ENCODE measurements at regions not wholly inside any gene's neighbourhood (a gene's known extent, or its start where the extent isn't known, plus 50 kb on each side); places are given as distances from the start of the nearest gene placed in this dataset.

DNA sequence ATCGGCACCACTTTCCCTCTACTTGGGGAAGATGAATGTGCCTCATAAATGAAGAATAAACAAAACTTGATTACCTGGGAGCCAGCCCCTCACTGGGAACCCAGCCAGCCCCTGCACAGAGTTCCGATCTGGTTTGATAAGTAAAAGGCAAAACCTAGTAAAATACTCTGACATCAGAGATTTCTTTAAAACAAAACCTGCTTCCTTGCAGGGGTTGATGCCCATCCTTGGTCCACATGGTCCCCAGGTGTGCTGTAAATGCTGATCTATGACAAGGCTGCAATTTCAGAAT, 218.8 kb upstream of the APCDD1 start:
- no peak overlapping the region for H3K27ac Mint-ChIP-seq
- peaks cover 8% of the 10 kb centered on the region for H3K27me3 Mint-ChIP-seq
- H3K36me3 Mint-ChIP-seq (ENCODE audit: low read depth): no peaks in the 10 kb centered on the region
- no peaks in the 10 kb centered on the region for H3K4me1 Mint-ChIP-seq
- no peak for ATAC-seq (replicated peaks)
- H3K4me3 Mint-ChIP-seq: no peak overlapping the region
- peaks cover 6% of the 10 kb centered on the region for H3K9me3 Mint-ChIP-seq

DNA sequence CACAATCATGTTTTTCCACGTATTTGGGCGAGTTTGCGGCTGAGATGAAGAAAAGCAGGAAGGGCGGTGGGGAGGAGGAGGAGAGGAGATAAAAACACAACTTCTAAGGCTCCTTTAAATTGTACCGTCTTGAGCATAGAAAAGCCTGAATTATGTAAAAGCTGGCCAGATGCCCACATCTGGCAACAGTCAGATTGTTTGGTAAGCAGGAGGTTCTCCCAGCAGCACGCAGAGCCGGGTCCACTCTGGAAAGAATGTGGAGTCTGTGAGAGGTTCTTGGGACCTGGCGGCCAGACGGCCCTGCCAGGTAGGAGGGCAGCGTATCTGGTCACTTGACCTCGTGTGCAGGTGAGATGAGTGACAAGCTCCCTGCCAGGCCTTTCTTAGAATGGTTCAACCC, 215.3 kb upstream of the APCDD1 start:
- no peaks in the 10 kb centered on the region for H3K9me3 Mint-ChIP-seq
- H3K36me3 Mint-ChIP-seq (ENCODE audit: low read depth): no peaks in the 10 kb centered on the region
- ATAC-seq (replicated peaks): no peak
- no peak overlapping the region for H3K27ac Mint-ChIP-seq
- H3K27me3 Mint-ChIP-seq: no peaks in the 10 kb centered on the region
- no peak overlapping the region for H3K4me3 Mint-ChIP-seq
- H3K4me1 Mint-ChIP-seq: no peaks in the 10 kb centered on the region

DNA sequence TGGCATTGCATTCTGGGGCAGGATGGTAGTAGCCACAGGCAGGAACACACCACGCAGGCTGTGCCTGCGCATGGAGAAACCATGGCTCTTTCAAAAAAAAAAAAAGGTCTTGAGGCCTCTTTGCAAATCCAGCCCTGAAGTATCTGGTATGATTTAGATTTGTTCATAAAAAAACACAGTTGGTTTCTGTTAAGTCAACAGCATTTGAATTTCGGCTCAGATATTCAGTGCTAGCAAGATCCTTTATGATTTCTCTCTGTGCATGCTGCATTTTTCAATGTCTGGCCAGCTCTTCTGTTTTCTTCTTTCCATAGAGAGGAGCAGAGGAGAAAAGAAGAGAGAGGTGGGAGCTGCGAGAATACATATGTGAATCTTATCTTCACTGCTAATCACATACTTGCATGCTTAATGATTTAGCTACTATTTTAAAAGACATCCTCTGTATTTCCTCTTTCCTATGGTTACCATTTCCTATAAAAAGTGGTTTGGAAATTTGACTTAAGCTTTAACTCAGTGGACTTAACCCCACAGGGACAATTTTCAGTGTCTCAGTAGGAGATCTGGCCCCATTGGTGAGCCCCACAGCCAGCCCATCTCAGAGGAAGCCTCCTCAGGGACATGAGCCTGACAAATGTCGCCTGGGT, 214.3 kb upstream of the APCDD1 start:
- no peak for ATAC-seq (replicated peaks)
- Mint-ChIP-seq H3K4me3 (no peak overlapping the region), H3K27ac (no peak overlapping the region), H3K36me3 (ENCODE audit: low read depth) (no peaks in the 10 kb centered on the region), H3K9me3 (no peaks in the 10 kb centered on the region), H3K4me1 (no peaks in the 10 kb centered on the region), H3K27me3 (no peaks in the 10 kb centered on the region)

DNA sequence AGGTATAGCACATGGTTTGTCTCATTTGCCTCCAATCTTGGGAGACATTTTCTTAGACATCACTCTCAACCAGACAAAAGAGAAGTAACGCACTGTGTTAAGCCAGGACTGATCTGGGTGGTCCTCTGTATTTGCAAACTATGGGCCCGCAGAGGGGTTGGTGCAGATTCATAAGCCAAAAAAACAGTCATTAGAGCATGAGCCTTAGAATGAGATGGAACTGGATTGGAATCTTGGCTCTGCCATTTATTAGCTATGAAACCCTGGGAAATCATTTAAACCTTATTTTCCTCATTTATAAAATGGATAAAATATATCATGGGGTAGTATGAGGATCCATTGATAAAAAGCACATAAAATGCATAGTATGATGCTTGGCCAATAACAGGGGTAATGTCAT, 213.5 kb upstream of the APCDD1 start:
- Mint-ChIP-seq H3K27me3 (no peaks in the 10 kb centered on the region), H3K36me3 (ENCODE audit: low read depth) (no peaks in the 10 kb centered on the region), H3K4me1 (no peaks in the 10 kb centered on the region), H3K9me3 (no peaks in the 10 kb centered on the region), H3K27ac (no peak overlapping the region), H3K4me3 (no peak overlapping the region)
- no peak for ATAC-seq (replicated peaks)

DNA sequence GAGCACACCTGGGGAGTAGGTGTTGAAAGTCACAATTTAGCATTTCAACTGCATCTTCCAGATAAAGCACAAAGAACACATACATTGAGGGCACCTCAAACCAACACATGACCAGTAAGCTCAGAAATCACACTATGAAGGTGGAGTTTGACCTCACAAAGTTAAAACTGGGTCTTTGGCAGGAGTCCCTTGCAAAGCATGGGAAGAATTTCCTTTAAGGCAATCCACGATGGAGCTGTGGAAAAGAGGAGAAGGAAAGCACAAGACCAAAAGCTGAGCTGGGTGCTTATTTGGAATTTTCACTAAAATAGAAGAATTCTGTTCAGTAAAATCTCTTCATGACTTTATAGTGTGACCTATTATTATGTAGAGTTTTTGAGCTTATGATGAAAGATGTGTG, 212.9 kb upstream of the APCDD1 start:
- H3K27me3 Mint-ChIP-seq: no peaks in the 10 kb centered on the region
- H3K36me3 Mint-ChIP-seq (ENCODE audit: low read depth): no peaks in the 10 kb centered on the region
- no peaks in the 10 kb centered on the region for H3K9me3 Mint-ChIP-seq
- H3K27ac Mint-ChIP-seq: no peak overlapping the region
- H3K4me3 Mint-ChIP-seq: no peak overlapping the region
- ATAC-seq (replicated peaks): no peak
- no peaks in the 10 kb centered on the region for H3K4me1 Mint-ChIP-seq

DNA sequence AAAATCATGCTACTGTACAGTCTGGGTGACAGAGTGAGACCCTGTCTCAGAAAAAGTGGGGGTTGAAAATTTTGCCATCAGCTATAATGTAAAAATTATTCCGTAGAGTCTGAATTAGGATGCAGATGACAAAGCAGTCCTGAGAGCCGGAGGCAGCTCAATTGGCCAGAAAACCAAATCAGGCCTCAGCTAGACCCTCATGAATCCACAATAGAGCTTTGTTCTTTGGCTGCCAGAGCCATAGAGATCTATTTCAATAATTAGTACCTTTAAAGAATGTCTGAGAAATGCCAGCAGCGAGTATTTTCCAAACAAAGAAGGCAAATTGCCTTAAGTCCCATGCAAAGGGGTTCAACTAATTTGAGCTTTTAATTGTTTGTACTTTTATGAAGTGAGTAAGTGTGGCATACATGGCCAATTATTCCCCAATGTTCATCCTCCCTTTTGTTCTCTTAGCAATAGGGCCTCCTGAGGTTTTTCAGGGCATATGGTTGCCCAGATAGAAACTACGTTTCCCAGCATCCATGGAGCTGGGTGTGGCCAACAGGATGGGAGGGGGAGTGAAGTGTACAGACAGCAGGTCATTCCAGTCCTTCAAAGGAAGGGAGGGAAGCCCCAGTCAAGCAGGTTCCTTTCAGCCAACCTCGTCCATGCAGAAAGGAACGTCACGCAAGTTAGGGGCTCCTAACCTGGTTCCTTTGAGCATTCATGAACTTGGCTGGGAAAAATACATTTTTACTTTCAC, 211.3 kb upstream of the APCDD1 start:
- Mint-ChIP-seq H3K36me3 (ENCODE audit: low read depth) (no peaks in the 10 kb centered on the region), H3K27me3 (peaks cover 4% of the 10 kb centered on the region)

DNA sequence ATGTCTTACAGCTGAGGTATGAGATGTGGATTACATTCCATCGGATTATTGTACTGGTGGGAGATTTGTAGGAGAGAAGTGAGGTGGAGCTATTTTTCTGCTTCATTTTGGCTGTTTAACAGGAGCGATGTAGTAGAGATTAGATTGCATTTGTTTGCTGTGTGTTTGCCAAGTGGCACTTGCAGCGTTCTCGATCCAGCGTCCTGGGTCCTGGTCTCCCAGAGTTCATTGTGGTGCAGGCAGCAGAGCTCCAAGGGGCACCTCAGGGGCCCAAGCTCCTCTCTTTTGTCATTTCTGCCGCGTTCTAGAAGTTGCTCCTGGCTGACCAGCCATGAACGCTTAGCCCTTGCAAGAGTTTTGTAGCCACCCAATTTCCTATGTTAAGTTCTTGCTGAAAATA, 210.1 kb upstream of the APCDD1 start:
- Mint-ChIP-seq H3K9me3 (no peaks in the 10 kb centered on the region), H3K27me3 (peaks cover 4% of the 10 kb centered on the region), H3K36me3 (ENCODE audit: low read depth) (no peaks in the 10 kb centered on the region), H3K27ac (no peak overlapping the region), H3K4me1 (no peaks in the 10 kb centered on the region), H3K4me3 (no peak overlapping the region)
- no peak for ATAC-seq (replicated peaks)

More for the DNA sequence above, 211.3 kb upstream of the APCDD1 start:
- Mint-ChIP-seq H3K9me3 (no peaks in the 10 kb centered on the region), H3K4me1 (no peaks in the 10 kb centered on the region), H3K27ac (no peak overlapping the region), H3K4me3 (no peak overlapping the region)
- ATAC-seq (replicated peaks): no peak

DNA sequence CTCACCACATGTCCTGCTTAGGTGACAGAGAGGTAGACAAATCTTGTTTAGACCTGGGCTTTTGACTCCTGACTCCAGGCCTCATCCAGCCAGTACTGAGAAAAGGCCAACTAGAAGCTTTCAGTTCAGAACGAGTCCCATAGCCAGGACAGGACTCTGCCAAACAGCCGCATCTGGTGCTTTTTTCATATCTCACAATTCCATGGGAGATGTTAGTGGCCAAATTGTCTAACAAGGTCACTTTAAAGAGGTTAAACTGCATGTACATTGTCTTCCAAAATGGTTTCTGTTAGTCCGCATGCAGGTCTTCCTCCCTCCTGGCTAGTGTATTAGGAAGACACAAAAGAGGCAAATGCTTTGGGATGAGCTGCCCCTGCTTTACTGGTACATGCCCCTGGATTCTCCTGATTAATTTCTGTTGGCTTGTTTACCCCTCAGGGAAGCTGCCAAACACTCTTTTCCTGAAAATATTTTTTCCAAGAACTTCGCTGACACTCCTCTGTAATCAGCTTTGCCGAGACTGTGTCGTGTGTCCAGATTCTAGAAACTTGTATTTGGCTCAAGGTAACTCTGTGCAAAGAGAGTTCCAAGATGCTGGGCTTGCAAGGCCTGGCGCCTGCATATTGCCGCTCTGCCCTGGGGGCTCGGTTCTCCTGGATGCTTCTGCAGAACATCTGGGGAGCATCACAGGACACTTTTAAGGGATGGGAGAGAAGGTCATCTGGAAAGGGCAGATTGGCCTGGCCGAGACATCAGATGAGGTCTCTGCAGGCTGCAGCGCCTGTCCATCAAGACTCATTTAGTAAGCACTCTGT, 209.2 kb upstream of the APCDD1 start:
- peaks cover 6% of the 10 kb centered on the region for H3K27me3 Mint-ChIP-seq
- no peaks in the 10 kb centered on the region for H3K4me1 Mint-ChIP-seq
- no peaks in the 10 kb centered on the region for H3K9me3 Mint-ChIP-seq
- no peak overlapping the region for H3K4me3 Mint-ChIP-seq
- no peak for ATAC-seq (replicated peaks)
- H3K27ac Mint-ChIP-seq: no peak overlapping the region
- H3K36me3 Mint-ChIP-seq (ENCODE audit: low read depth): no peaks in the 10 kb centered on the region

DNA sequence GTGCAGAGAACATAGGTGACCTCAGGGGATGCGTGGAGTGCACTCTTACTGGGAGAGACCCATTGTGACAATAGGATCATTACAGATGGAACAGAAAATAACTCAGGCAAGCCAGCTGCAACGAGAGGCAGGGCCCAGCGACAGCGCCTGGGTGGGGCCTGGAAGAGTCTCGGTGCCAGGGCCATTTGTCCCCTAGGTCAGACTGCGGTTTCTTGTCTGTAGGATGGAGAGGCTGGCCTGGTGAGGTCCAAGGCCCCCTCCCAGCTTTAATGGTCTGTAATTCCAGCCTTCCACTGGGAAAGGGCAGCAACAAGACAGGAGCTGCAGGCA, 208.6 kb upstream of the APCDD1 start:
- Mint-ChIP-seq H3K4me1 (no peaks in the 10 kb centered on the region), H3K4me3 (no peak overlapping the region), H3K9me3 (no peaks in the 10 kb centered on the region), H3K27me3 (peaks cover 8% of the 10 kb centered on the region), H3K36me3 (ENCODE audit: low read depth) (no peaks in the 10 kb centered on the region), H3K27ac (no peak overlapping the region)
- no peak for ATAC-seq (replicated peaks)

DNA sequence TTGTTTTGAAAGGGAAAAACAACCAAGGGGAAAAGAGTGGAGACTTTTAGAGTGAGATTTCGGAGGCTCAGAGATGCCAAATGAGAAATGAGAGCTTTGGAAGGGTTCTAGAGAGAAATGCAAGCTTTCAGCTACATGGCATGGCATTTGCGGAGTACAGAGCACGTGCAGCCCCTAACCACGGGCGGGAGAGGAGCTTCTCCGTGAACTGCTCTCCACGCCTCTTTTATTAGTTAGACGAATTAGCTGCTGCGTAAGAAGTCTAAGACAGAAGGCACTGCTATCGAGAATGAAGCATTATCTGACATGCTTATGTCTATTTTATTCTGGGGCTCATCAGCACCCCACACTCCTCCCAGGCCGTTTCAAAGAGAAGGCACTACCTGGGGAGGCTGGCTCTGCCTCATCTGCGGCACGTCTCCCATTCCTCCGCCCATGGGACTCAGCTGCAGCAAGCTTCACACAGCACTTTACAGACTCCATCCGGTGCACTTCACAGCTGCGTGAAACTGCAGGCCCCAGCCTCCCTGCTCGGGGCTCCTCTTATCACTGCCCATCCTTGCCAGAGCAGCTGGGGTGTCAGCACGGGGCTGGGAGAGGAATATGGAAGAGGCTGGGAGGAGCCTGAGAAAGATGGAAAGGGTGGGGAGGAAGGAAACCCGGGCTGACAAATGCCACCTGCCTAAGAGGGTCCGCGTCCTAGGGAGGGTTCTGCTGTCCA, 207.3 kb upstream of the APCDD1 start:
- Mint-ChIP-seq H3K4me1 (no peaks in the 10 kb centered on the region), H3K27ac (no peak overlapping the region), H3K27me3 (peaks cover 8% of the 10 kb centered on the region), H3K9me3 (no peaks in the 10 kb centered on the region), H3K36me3 (ENCODE audit: low read depth) (no peaks in the 10 kb centered on the region), H3K4me3 (no peak overlapping the region)
- no peak for ATAC-seq (replicated peaks)

DNA sequence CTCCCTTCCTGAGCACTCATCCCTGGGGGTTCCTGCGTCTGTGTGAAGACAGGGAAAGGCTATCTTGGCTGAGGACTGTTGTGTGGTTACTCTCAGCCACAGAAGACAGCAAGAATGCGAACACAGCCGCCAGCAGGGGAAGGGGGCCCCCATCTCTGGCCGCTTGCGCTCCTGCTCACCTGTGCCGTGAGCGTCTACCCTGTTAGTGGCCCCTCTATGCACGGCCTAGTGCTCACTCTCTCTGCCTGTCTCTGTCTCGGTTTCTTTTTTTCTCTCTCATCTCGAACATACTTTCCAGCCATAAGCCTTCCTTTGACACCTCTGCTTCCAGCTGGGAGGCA, 206.7 kb upstream of the APCDD1 start:
- H3K9me3 Mint-ChIP-seq: no peaks in the 10 kb centered on the region
- no peak for ATAC-seq (replicated peaks)
- no peaks in the 10 kb centered on the region for H3K4me1 Mint-ChIP-seq
- H3K4me3 Mint-ChIP-seq: no peak overlapping the region
- H3K27me3 Mint-ChIP-seq: peaks cover 8% of the 10 kb centered on the region
- no peak overlapping the region for H3K27ac Mint-ChIP-seq
- H3K36me3 Mint-ChIP-seq (ENCODE audit: low read depth): no peaks in the 10 kb centered on the region

DNA sequence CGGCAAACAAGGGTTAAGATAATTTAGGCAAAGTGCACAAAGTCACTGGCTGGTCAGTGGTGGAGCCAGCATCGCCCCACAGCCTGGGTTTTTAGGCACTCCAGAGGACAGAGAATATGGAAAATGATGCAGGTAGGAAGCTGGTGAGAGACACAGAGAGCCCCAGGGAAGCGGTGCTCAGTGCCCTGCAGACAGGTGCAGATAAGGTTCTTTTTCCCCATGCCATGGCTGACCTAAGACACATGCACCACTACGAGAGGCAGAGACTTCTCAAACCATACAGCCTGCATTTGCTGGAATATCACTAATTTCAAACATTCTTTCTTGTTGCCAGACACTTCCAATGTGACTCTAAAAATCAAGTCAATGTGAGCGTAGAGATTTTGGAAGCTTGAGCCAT, 205.7 kb upstream of the APCDD1 start:
- H3K9me3 Mint-ChIP-seq: no peaks in the 10 kb centered on the region
- no peak for ATAC-seq (replicated peaks)
- no peaks in the 10 kb centered on the region for H3K4me1 Mint-ChIP-seq
- no peak overlapping the region for H3K4me3 Mint-ChIP-seq
- H3K27me3 Mint-ChIP-seq: peaks cover 8% of the 10 kb centered on the region
- H3K27ac Mint-ChIP-seq: no peak overlapping the region
- H3K36me3 Mint-ChIP-seq (ENCODE audit: low read depth): no peaks in the 10 kb centered on the region

DNA sequence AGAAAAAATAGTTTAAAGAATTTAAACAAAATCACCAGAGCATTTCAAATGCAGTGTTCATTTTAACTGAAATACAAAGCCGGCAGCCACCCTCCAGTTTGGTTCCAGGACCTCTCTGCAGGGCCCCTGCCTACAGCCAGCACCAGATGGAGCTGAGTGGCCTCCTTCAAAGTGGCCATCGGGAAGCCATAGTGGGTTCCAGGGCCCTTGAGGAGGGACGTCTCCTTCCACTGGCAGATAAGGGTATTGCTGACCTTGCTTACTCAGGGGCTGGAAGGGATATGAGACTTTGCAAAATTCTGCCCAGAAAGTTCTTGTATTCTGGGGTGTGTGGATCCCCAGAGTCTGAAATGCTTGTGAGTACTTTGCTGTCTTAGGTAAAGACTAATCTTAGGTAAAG, 205.2 kb upstream of the APCDD1 start:
- H3K36me3 Mint-ChIP-seq (ENCODE audit: low read depth): no peaks in the 10 kb centered on the region
- ATAC-seq (replicated peaks): no peak
- no peak overlapping the region for H3K27ac Mint-ChIP-seq
- peaks cover 8% of the 10 kb centered on the region for H3K27me3 Mint-ChIP-seq
- no peaks in the 10 kb centered on the region for H3K9me3 Mint-ChIP-seq
- no peaks in the 10 kb centered on the region for H3K4me1 Mint-ChIP-seq
- no peak overlapping the region for H3K4me3 Mint-ChIP-seq

DNA sequence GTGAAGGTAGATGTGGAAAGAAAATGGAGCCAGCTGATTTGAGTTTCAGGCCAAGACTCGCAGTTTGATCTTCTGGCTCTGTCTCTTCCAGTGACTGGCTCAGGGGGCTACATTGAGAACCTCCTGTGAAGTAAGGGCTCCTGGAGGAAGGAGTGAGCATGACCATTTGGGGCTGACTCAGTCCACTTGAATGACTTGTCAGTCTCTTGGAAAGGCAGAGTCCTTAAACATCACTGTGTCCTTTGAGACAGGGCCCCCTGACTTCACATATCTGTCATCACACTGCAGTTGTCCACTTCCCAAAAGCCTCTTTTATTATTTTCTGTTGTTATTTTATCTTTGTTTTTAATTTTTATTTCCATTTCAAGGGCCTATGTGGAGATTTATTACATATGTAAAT, 204.6 kb upstream of the APCDD1 start:
- H3K27ac Mint-ChIP-seq: no peak overlapping the region
- no peak for ATAC-seq (replicated peaks)
- no peaks in the 10 kb centered on the region for H3K4me1 Mint-ChIP-seq
- no peaks in the 10 kb centered on the region for H3K36me3 Mint-ChIP-seq (ENCODE audit: low read depth)
- no peak overlapping the region for H3K4me3 Mint-ChIP-seq
- H3K27me3 Mint-ChIP-seq: peaks cover 8% of the 10 kb centered on the region
- no peaks in the 10 kb centered on the region for H3K9me3 Mint-ChIP-seq

DNA sequence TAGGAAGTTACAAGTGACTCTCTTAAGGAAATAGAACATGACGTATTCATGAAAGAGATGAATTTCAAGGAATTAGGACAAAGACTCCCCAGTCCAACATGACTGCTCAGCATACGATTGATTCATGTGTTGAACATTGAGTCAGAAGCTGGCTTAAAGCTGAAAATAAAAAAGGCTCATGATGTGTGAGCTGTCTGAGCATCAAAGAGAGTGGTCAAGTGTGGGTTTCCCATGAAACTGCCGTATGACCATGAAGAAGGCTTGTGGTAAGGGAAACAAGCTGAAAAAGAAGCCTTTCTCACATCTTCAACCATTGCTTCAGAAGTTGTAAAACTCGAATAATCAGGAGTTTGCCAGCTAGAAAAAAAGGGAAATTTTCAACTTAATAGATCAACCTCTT, 201.9 kb upstream of the APCDD1 start:
- Mint-ChIP-seq H3K36me3 (ENCODE audit: low read depth) (no peaks in the 10 kb centered on the region), H3K4me1 (no peaks in the 10 kb centered on the region), H3K4me3 (no peak overlapping the region), H3K27ac (no peak overlapping the region), H3K9me3 (no peaks in the 10 kb centered on the region), H3K27me3 (peaks cover 8% of the 10 kb centered on the region)
- ATAC-seq (replicated peaks): no peak
